Peyer's patch (tissue), 4 donors: ENCODE measurements at regions not wholly inside any gene's neighbourhood (a gene's known extent, or its start where the extent isn't known, plus 50 kb on each side); places are given as distances from the start of the nearest gene placed in this dataset.

ENCODE experiments used
- POLR2A ChIP-seq, 2 donors: fragments of 450-650 bp; IDR thresholded peaks; one replicate each; pipeline ENCODE4 v1.5.1; 2017; ENCODE audit warnings: antibody characterized with exemption in 2 of 2, mild to moderate bottlenecking in 2 of 2, moderate library complexity in 2 of 2
- TF ChIP-seq, protein P1 (sequence below), 6 experiments: fragments of 450-650 bp in 4 of 6; fragments of 200-600 bp in 2 of 6; sonication (generic) in 1 of 6; IDR thresholded peaks; one replicate each; pipeline ENCODE4 v1.5.1; 2017 to 2019; ENCODE audit warnings: antibody characterized with exemption in 6 of 6, mild to moderate bottlenecking in 3 of 6, moderate library complexity in 1 of 6

DNA sequence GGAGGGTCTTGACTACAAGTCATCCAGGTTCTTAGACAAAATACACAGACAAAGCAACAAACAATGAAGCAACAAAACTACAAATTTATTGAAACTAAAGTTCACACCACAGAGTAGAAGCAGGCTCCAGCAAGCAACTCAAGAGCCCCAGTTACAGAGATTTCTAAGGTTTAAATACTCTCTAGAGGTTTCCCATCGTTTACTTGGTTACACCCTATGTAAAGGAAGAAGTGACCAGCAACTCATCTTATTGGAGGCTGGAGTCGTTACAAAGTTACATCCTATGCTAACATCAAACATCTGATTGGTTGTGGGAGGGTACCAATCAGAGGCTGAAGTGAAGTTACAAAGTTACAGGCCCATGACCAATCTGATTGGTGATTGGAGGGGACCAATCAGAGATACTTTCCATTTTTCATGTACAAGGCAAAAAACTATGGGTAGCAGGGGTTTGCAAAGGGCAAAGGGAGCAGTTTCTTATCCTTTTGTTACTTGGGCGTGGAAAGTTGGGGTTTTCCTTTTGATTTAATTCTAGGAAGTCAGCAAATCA is 2292.6 kb upstream of the C9orf72 start:
- TF ChIP-seq POLR2A (IDR thresholded peaks at IDR 0.05), result no peak
- TF ChIP-seq, protein P1, sequence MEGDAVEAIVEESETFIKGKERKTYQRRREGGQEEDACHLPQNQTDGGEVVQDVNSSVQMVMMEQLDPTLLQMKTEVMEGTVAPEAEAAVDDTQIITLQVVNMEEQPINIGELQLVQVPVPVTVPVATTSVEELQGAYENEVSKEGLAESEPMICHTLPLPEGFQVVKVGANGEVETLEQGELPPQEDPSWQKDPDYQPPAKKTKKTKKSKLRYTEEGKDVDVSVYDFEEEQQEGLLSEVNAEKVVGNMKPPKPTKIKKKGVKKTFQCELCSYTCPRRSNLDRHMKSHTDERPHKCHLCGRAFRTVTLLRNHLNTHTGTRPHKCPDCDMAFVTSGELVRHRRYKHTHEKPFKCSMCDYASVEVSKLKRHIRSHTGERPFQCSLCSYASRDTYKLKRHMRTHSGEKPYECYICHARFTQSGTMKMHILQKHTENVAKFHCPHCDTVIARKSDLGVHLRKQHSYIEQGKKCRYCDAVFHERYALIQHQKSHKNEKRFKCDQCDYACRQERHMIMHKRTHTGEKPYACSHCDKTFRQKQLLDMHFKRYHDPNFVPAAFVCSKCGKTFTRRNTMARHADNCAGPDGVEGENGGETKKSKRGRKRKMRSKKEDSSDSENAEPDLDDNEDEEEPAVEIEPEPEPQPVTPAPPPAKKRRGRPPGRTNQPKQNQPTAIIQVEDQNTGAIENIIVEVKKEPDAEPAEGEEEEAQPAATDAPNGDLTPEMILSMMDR (IDR thresholded peaks at IDR 0.05), result no peak
